Activated T-cell treated with anti-CD3 and anti-CD28 coated beads, Interleukin-2, amount 50 U/mL, for 1 hour (primary cell): ENCODE measurements at regions not wholly inside any gene's neighbourhood (a gene's known extent, or its start where the extent isn't known, plus 50 kb on each side); places are given as distances from the start of the nearest gene placed in this dataset.

Experiments
- DNase-seq: peaks from one replicate; pipeline ENCODE4 v3.0.0-alpha.2; 2020

DNA sequence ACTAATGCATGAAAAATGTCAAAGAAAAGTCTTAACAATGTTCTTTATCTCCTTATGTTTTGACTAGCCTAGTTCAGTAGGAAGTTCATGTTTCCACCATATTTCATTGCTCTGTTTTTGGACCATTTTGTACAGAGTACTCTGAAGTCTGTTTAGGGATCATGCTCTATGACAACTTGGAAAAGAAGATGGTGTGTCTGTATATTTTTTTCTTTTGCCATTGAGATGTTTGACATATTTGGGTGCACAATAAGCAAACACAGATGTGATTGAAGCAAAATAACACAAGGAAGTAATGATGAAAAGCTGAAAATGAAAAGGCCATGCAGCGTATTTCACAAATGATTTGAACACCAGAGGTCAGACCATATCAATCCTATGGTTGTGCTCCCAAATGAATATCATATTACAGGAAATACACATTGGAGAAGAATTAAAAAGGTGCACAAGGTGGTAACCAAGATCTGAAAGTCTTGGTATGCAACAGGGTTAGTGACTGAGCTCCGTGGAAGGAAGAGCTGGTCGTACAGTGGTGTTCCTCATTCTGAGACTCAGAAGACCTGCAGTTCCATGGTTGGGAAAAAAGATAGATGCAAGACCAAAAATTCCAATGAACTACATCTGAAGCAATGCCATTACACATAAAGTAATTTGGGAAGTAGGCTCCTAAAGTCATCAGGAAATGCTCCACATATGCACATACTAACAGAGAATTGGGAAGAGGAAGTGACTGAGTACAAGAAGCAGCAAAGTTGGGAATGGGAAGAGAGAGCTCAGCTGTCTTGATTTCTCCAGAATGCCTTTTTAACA lies 463.5 kb downstream of the LMO4 start:
- no peak for DNase-seq

DNA sequence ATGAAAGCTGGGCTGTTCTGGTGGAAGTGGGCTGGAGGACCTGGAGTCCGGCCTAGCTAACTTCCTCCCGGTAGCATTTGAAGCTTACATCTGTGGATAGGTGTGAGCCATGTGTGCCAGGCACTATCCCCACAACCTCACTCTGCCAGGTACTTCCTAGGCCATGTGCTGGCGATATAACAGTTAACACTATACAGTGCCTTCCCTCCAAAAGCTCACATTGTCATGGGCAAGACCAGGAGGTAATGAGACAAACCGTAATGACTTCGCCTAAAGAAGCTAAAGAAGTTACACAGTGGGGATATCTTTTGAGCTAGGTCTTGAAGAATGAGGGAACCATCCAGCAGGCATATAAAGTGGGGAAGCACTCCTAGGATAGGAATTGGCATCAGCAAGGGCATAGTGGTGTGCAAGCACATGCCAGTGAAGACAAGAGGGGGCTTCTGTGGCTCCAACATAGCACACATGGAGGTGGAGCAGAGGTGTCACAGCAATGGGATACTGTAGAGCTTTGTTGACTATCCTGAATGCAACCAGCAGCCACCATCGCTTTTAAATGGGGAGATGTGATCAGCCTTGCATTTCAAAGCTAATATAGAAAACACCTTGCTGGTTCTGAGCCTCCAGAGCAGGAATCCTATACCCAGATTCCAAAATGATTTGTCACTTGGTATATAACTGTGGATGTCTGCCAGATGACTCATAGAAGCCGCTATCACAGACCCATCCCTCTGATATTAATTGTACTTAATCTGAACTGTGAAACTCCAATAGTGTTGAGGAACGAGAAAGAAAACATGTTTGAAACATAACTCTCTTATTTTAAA lies 466.3 kb downstream of the LMO4 start:
- DNase-seq = no peak

DNA sequence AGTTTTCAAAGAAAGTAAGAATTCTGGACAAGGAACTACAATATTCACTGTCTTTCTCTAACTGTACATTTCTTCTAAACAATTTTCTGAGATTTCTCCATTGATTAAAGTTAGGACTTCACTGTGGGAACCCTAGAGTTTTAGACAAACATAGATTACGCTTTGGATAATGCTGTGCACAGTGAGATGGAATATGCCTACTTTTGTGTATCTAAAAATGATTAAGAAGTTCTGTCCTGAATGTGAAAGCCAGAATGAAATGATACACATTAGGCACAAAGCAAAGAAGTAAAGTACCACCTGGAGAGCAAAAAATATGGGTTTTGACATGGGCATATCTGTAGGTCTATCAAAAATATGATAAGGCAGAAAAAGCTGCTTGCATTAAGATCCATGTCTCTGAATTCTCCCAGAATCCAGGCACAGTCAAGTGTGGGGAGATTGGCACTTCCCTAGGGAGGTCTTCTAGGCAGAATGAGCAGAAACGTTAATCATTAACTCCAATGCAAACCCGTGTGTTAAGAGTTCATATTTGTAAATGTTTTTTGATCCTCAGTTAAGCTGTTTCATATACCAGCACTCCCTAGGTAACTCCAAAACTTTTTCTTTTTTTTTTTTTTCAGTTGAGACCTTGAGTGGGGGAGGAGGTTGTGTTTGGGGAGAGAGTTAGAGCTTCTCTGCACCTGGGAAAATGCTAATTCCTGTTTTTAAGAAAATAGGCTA lies 467.1 kb downstream of the LMO4 start:
- DNase-seq = no peak

DNA sequence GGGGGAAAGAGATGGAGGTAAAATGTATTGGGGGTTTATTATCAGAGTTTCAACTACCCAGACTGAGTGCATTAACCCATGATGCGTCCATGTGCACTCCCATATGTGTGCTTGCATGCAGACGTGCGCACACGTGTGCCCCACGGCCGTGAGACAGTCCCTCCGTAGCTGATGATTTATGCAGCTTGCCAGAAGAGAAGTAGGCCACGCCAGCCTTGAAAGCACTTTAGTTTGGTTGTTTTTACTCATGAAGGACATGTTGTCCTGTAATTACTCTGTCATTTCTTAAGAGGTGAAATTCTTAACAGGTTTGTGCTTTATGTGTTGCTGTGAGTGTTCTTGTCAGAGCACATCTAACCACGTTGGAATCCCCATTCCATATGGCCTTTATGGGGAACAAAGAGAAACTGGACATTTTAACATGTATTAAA lies 467.8 kb downstream of the LMO4 start:
- no peak for DNase-seq

DNA sequence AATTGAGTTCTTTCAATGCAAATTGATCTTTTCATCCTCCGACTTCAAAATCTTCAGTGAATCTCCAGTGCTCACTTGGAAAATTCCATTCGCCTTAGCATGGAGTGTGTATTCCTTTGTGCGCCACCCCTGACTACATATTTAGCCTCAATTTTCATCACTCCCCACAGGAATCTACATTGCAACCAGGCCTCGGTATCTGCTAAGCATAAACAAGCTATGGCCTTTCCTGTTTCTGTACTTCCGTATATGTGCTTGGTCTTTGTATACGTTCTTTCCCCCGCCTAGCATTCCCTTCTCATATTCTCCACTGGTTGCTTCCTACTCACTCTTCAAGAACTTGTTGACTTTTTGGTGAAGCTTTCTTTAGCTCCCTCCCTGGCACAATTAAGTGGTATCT lies 470.8 kb downstream of the LMO4 start:
- DNase-seq = no peak

DNA sequence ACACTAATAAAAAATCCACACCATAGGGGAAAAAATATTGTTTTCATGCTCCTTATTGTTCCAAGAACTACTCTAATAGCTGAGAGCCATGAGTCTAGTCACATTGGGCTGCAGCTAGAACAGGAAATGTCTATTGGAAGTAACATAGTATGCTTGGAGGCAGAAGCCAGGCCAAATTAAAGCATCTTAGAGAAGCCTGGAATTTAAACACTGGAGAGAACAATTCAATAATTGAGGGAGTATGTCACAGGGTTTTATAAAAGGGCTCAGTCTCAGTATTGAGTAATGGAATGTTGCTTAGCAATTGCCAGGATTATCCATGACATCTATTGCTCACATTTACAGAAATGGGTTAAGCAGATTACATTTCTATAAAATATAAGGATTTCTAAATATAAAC lies 471.3 kb downstream of the LMO4 start:
- no peak for DNase-seq

DNA sequence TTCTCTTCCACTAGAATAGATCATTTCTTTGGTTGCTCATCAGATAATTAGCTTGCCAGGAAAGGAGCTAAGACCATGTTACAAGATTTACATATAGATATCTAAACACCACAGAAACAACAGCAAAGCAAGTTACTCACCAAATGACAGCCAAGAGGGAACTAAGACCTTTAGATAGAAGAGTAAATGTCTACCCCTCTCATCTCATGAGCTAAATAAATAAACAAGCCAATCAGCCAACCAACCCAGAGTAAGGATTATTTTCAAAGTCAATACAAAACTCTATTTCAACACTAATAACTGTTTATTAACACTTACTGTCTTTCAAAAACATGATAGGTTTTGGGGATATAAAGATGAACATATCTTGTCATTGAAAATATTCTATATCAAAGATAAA lies 474.7 kb downstream of the LMO4 start:
- DNase-seq = no peak

DNA sequence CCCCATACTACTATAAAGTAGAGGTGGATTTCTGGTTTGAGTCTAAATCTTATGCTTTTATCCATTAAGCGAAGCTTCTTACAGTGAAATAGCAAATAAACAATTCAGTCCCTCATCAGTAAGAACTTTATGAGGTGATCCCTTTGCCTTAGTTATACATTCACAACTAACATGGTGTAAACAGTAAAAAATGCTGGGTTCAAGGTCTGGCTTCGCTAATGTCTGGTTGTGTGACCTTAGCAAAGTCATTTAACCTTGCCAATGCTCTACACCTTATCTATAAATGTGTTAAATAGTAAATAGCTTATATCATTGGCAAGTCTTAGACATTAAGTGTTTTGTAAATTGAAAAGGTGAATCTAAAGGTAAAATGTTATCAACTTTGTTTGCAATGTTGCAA lies 475.4 kb downstream of the LMO4 start:
- DNase-seq = no peak

DNA sequence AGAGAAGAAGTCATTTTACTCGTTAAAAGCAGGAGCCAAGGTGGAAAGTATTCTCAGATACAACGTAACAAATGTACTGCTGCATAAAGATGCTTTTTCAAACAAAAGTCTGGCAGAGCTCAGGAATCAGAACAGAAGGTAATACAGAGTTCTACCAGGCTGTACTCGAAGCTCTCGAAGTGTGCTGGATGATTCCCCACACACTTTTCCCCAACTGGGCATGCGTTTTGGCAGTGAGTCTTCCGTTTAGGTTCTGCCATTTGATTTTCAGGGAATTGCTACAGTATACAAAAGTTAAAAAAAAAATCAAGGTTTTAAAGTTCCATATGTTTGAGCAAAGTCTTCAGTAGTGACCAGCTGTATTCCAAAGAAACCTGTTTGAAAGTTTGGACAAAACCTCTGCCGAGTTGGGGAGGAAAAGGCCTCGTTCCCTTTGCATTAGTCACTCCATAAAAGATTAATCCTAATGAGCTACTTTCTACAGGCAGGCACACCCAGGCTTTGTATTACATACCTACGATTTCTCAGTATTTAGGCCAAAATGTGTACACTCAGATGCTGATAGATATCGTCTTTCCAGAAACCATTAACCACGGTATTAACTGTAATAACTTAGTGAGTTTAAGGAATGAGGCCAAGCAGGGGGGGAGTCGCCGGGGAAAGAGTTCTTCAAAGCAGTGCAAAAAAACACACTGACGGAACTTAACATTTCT lies 477.1 kb downstream of the LMO4 start:
- DNase-seq = no peak

DNA sequence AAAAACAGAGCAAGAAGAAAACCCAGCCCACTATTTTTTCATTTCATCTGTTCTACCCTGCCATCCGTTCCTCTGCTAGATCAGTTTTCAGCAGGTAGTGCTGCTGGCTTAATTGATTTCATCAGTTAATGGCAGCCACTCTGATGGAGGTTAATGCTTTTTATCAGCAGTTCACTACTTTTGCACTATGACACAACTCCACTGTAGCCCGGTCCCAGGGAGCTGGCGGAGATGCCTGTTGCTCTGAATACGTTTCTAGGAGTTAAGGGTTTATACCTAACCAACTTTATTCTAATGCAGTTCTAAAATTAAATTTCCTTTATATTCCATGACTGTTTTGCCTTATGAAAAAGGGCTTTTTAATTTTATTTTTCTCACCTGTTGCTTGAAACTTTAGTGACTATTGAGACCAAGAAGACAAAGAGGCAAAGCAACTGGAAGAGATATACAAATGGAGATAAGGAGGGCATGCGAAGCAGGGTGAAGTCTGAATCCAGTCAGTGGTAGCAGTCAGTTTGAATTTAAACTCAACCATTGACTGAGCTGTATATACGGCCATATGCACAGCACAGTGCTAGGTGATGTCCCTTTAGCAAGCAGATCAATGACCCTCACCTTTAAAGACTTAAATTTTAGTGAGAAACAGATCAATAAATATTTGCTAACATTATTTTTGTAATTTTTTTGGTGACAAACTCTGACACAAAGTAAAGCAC lies 477.9 kb downstream of the LMO4 start:
- DNase-seq = no peak

DNA sequence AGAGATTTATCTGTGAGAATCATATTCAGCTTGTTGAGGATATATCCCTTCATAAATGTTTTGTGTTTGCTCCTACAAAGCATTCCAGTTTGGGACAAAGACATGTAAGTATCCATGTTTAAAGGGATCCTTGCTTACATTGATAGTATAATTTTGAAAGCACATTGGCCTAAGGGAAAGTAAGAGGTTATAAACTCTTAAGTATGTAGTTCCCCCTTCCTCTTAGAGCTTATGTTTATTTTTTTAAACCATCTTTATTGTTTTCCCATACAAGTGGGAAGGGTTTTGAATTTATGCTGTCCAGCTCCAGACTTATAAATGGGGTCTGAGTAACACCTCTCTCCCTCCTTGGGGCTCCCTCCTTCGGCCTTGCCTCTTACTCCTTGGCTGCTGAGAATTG lies 481.5 kb downstream of the LMO4 start:
- DNase-seq = no peak

DNA sequence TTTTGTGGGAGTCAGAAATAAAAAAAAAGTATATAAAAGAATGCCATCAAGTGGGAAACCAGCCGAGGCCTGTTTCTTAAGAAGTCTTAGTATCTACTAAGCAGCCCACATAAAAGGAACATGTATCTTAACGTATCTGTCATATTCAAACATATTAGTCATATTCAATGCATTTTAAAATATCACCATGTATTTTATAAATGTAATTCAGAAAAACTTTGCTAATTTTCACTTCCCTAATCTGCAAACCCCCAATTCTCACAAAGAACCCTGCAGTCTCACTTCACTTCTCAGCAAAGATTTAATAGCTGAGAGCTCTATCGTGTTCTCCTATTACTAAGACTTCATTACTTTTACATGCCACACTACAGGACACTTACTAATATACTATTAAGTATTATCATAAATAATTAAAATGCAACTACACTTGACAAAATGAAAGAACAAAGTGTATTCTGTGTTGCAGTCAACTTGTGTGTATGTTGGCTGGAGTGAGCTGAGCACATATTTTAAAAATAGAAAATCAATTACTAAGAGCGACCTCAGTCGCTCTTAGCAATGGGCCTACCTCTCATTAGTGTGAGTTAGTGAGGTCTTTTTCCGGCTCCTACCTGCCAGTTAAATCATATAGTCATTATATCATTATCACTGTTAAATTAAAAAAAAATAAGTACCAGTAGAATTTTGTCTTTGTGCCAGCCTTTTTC lies 484.3 kb downstream of the LMO4 start:
- DNase-seq = no peak

DNA sequence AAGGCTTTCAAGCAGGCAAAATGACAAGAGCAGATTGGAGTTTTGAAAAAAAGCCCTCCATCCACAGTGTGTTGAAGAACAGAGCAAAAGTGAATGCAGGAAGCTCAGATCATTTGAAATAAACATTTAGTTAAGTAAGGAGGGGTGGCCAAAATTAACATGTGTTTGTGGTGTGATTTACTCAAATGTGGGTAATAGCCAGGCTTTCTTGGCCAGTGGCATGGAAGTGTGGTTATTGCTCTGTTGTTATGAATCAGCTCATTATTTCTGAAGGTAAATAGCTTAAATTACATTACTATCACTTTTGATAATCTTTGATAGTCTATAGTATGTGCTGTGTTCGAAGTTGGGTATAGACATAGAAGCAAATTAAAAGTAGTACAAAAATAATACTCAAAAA lies 485.9 kb downstream of the LMO4 start:
- DNase-seq = no peak

DNA sequence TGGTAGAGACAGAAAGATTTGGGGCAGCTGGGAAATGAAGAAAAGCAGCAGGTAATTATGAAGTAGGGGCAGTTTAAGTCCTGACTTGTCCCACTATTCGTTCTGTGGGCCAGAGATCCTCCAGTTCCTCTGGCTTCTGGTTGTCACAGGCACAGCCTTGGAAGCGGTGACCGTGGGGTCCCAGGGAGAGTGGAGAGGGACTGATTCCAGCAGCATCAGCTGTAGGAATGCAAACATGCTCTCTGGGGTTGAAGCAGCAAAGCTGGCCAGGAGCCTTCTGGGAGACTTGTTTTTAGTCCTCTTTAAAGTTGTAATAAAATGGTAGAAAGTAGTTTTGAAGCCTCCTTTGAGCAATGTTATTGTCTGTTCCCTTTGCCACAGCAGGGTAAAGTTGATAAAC lies 488.0 kb downstream of the LMO4 start:
- DNase-seq = no peak

DNA sequence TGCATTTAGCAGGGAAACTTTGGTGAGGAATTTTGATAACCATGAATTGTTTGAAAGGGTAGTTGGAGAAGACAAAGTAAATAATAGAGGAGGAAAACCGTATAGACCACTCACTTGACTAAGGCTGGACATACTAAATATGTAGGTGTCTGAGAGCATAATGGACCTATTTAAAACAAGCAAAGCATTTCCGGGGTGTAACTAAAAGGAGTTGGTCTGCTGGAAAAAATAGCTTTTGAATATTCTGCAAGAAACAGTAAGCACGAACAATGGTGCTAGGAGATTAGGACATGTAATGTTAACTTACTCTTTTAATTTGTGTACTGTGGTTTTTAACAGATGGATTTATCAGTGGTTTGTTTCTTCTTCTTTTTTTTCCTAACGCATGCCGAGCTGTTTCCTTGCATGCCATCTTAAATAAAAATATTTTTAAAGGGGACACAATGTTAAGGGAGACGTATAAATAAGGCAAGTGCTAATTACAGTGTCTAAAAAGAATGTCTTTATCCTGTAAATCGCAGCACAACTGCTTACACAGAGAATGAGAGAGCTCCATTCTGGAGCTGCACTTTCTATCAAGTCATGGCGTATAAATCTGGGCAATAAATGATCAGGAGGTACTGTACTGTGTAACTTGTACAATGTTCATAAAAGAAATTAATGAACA lies 492.1 kb downstream of the LMO4 start:
- DNase-seq = no peak

DNA sequence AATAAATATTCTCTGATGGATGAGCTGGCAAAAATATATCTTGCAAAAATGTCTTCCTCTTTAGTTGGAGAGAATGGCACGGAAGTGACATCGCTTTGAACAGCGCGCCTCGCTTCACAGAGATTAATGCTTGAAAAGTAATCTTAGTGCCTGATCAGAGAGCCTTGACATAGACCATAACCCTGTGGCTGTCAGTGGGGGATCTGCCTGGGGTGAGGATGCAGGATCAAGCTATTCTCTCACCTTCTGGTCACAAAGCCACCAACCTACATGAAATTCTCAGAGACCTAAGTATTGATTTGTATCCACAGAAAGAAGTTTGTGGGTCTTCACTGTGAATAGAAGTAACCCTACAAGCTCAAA lies 492.6 kb downstream of the LMO4 start:
- DNase-seq = no peak

DNA sequence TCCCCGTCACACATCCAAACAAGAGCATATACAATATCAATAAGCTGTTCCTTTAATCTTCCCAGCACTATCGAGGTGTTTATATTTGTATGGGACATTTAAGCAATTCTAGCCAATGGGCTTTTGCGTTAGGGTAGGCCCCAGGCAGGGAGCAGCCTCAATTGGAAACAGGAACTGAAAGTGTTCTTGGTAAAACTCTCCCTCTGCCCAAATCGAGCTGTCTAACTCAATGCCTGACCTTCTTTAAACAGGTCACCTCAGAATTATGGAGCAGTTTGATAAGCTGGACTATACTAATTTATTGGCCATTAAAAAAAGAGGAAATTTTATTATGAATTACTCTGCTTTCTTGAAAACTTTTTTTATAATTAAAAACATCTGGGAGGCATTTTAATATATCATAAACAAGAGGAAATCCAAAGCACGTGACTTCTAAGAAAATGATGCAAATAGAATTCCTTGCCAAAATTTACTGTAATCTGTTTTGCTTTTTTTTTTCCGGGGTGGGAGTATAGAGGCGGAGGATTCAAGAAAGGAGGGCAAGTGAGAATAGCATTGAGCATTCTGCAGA lies 498.1 kb downstream of the LMO4 start:
- no peak for DNase-seq

DNA sequence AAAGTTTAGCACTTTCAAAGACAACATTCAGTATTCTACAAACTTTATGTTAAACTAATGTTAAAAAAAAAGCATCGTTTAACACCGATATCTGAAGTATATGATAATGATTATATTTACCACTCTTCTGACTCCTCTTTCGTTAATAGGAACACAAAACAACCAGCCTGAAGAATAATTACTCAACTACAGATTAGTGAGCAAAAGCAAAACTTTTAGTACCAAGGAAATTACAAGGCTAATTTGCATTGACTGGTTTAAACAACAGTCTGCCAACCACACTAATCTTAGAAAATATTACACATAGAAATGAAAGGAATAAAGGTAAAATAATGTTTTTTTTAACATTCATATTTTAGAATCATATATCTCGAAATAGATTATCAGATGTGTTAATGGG lies 500.7 kb downstream of the LMO4 start:
- no peak for DNase-seq

DNA sequence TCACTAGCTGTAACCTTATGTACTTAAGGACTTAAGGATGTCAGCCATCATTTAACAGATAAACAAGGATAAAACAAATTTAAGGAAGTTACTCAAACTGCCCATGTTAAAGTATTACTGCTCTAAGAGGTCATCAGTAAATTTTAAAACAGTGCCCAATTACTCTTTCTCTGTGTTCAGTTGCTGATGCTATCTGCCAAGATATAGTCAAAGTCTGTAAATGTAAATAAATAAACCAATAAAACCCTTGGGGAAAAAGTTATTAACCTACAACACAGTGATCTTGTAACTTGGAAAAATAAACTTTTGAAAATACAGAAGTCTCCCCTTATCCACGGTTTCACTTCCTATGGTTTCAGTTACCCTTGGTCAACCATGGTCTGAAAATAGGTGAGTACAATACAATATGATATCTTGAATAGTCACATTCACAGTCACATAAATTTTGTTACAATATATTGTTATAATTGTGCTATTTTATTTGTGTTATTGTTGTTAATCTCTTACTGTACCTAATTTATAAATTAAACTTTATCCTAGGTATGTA lies 501.8 kb downstream of the LMO4 start:
- no peak for DNase-seq

DNA sequence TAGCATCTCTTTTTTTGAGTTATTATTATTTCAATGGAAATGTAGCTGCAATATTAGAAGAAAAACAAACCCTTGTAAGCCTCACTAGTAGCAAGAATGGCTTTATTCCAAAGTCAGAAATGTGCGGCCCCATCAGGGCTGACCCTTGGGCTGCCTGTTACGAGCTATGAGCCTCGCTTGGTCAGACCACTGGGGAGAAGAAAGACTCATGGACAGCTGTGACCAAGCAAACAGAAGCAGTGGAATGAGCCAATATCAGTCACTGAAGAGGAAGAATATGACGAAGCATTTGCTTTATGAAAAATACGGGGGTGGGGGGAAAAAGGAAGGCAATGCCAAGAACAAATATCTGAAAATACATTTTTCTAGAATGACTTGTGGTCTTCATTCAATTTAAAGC lies 504.5 kb downstream of the LMO4 start:
- DNase-seq = no peak

DNA sequence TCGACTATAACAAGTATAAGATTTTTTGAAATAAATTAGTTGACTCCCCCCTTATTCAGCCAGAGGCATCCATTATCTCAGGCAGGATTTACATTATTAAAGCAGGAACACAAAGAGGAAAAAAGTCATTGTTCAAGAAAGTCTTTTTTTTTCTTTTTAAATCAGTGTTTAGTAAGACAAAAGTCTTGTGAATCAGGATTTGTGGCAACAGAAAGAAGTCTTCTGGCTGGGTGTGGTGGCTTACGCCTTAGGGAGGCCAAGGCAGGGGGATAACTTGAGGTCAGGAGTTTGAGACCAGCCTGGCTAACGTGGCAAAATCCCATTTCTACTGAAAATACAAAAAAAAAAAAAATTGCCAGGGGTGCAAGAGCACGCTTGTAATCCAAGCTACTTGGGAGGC lies 505.5 kb downstream of the LMO4 start:
- DNase-seq = no peak
